ENCODE measurements at regions not wholly inside any gene's neighbourhood (a gene's known extent, or its start where the extent isn't known, plus 50 kb on each side); places are given as distances from the start of the nearest gene placed in this dataset.

DNA sequence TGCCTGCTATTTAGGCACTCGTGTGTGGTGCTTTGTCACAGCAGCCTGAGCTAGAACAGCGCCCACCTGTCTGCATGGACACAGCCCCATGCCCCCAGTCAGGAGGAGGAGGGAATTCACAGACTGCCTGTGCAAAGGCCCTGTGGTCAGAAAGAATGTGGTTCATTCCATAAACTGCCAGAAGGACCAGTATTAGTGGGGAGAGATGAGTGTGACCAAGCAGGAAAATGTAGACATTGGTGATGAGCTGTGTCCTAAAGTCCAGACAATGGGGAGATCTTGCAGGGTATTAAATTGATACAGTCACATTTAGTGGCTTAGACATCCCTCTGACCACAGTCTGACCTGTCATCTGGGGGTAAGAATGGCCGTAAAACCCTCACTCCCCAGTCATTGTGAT, 83.7 kb upstream of the LINC01488 start:
- TF ChIP-seq MAX (IDR thresholded peaks at IDR 0.05; ENCODE audit: insufficient read depth, insufficient read length) (no peak), FOS (IDR thresholded peaks at IDR 0.05; ENCODE audit: borderline replicate concordance, insufficient read depth, low read length) (no peak), POLR2A (IDR thresholded peaks at IDR 0.05; ENCODE audit: low read depth, low read length) (no peak), MYC (IDR thresholded peaks at IDR 0.05; ENCODE audit: low read depth, low read length) (no peak), POLR2AphosphoS5 (IDR thresholded peaks at IDR 0.05; ENCODE audit: insufficient read depth, low read depth, low read length) (no peak), EZH2 (IDR thresholded peaks at IDR 0.05; ENCODE audit: borderline replicate concordance, low read depth, low read length, severe bottlenecking) (no peak), GATA2 (IDR thresholded peaks at IDR 0.05; ENCODE audit: insufficient read depth, insufficient read length, low read depth, low read length) (no peak)
- TF ChIP-seq, protein P1, sequence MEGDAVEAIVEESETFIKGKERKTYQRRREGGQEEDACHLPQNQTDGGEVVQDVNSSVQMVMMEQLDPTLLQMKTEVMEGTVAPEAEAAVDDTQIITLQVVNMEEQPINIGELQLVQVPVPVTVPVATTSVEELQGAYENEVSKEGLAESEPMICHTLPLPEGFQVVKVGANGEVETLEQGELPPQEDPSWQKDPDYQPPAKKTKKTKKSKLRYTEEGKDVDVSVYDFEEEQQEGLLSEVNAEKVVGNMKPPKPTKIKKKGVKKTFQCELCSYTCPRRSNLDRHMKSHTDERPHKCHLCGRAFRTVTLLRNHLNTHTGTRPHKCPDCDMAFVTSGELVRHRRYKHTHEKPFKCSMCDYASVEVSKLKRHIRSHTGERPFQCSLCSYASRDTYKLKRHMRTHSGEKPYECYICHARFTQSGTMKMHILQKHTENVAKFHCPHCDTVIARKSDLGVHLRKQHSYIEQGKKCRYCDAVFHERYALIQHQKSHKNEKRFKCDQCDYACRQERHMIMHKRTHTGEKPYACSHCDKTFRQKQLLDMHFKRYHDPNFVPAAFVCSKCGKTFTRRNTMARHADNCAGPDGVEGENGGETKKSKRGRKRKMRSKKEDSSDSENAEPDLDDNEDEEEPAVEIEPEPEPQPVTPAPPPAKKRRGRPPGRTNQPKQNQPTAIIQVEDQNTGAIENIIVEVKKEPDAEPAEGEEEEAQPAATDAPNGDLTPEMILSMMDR (IDR thresholded peaks at IDR 0.05; ENCODE audit: extremely low read depth in 1 of 2, insufficient read depth in 1 of 2, low read depth in 1 of 2, low read length in 2 of 2): no peak
